IPS-18a (cell line): ENCODE measurements at regions not wholly inside any gene's neighbourhood (a gene's known extent, or its start where the extent isn't known, plus 50 kb on each side); places are given as distances from the start of the nearest gene placed in this dataset.
A peak's percentile ranks its signal among the peaks of the same experiment; 100 is the strongest.
"Not testable (repeated sequence)": the region's sequence is repeated elsewhere in the genome, so short reads cannot be mapped to it uniquely, and the experiment has no call there.

Source experiments
- H3K27ac ChIP-seq: one replicate; pipeline ENCODE4 v1.5.1; 2013; ENCODE audit warnings: low read length
- H3K27me3 ChIP-seq: one replicate; pipeline ENCODE4 v1.6.1; 2013; ENCODE audit warnings: mild to moderate bottlenecking, low read length; ENCODE audit not compliant: control insufficient read depth, insufficient read depth
- H3K36me3 ChIP-seq: one replicate; pipeline ENCODE4 v1.6.1; 2013; ENCODE audit warnings: low read depth, low read length; ENCODE audit not compliant: control insufficient read depth
- H3K4me1 ChIP-seq: one replicate; pipeline ENCODE4 v1.6.1; 2013; ENCODE audit warnings: low read depth, low read length; ENCODE audit not compliant: control insufficient read depth
- H3K4me3 ChIP-seq: one replicate; pipeline ENCODE4 v1.5.1; 2013; ENCODE audit warnings: low read length
- H3K9ac ChIP-seq: one replicate; pipeline ENCODE4 v1.6.1; 2013; ENCODE audit warnings: mild to moderate bottlenecking, low read length, moderate library complexity
- H3K9me3 ChIP-seq: one replicate; pipeline ENCODE4 v1.6.1; 2013; ENCODE audit warnings: low read depth, low read length; ENCODE audit not compliant: control insufficient read depth

DNA sequence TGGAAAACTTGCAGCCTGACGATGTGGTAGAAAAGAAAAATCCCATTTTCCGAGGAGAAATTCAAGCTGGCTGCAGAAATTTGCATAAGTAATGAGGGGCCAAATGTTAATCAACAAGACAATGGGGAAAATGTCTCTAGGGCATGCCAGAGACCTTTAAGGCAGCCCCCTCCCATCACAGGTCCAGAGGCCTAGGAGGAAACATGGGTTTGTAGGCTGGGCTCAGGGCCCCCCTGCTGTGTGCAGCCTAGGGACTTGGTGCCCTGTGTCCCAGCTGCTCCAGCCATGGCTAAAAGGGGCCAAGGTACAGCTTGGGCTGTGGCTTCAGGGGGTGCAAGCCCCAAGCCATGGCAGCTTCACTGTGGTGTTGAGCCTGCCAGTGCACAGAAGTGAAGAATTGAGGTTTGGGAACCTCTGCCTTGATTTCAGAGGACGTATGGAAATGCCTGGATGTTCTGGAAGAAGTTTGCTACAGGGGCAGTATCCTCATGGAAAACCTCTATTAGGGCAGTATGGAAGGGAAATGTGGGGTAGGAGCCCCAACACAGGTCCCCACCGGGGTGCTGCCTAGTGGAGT, 75.9 kb upstream of the CADPS start:
- peaks cover 27% of the 10 kb centered on the region for H3K4me1 ChIP-seq
- H3K9ac ChIP-seq: peak overlapping the region; percentile 31
- H3K4me3 ChIP-seq: peak overlapping the region; percentile 65
- no peaks in the 10 kb centered on the region for H3K9me3 ChIP-seq
- H3K27ac ChIP-seq: no peak overlapping the region
- peaks cover 22% of the 10 kb centered on the region for H3K36me3 ChIP-seq
- H3K27me3 ChIP-seq: no peaks in the 10 kb centered on the region

DNA sequence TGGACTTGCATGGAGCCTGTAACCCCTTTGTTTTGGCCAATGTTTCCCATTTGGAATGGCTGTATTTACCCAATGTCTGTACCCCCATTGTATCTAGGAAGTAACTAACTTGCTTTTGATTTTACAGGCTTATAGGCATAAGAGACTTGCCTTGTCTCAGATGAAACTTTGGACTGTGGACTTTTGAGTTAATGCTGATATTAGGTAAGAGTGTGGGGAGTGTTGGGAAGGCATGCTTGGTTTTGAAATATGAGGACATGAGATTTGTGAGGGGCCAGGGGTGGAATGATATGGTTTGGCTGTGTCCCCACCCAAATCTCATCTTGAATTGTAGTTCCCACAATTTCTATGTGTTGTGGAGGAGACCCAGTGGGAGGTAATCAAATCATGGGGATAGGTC, 76.7 kb upstream of the CADPS start:
- H3K27me3 ChIP-seq, H3K27ac ChIP-seq, H3K9me3 ChIP-seq, H3K9ac ChIP-seq: not testable (repeated sequence)
- Histone ChIP-seq H3K4me1 (peaks cover 27% of the 10 kb centered on the region), H3K4me3 (peak overlapping the region; percentile 65), H3K36me3 (peaks cover 22% of the 10 kb centered on the region)

DNA sequence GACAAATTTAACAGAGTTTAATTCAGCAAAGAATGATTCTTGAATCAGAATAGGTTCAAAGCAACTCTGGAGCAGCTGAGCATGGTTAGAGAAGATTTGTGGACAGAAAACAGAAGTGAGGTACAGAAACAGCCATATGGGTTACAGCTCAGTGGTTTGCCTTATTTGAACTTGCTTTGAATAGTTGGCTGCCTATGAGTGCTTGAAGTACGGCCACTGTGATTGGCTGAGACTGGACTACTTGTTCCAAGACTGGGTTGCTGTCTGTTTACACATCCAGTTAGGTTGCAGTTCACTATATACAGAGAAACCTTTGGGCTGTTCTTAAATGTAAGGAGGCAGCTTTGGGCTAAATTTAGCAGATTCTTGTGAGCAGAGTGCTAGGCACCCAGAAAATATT, 79.4 kb upstream of the CADPS start:
- Histone ChIP-seq H3K4me1 (peaks cover 26% of the 10 kb centered on the region), H3K9me3 (no peaks in the 10 kb centered on the region), H3K9ac (no peak overlapping the region), H3K4me3 (no peak overlapping the region), H3K36me3 (peaks cover 22% of the 10 kb centered on the region), H3K27ac (no peak overlapping the region), H3K27me3 (no peaks in the 10 kb centered on the region)

DNA sequence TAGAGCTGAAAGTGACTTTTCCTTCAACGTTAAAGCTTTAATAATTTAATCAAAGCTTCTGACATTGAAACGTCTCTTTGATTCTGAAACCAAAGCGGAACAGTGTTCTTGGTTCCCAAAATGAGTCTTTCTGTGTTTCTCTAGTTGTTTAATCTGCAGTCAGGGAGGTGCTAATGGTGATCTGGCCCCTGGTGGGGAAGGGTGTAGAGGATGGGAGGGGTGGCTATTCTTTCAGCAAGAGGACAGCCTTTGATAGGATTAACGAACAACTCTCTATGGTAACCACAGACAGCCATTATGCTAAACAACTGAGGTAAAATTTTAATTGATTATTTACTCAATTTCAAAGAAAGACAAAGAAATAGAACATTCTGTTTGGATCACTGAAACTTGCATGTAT, 79.9 kb upstream of the CADPS start:
- H3K36me3 ChIP-seq: peaks cover 22% of the 10 kb centered on the region
- peaks cover 20% of the 10 kb centered on the region for H3K4me1 ChIP-seq
- no peaks in the 10 kb centered on the region for H3K9me3 ChIP-seq
- H3K4me3 ChIP-seq: no peak overlapping the region
- no peak overlapping the region for H3K9ac ChIP-seq
- H3K27me3 ChIP-seq: no peaks in the 10 kb centered on the region
- H3K27ac ChIP-seq: no peak overlapping the region

DNA sequence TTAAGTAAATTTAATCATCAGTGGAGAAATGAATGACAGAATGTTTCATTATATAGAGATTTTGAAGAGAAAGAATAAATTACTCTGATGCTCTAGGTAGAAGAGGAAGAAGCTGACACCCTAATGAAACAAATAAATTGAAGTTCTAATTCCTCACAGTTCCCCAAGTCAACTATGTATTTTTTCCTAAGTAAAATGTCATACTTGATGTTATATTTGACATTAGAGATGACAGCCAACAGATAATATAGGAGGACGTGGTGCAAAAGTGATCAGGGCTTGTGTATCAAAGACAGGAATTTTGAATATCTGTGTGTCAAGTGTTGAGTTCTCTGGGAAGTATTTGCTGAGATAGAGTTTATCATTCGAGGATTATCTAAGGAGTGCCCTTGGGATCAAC, 81.2 kb upstream of the CADPS start:
- no peak overlapping the region for H3K27ac ChIP-seq
- H3K9ac ChIP-seq: no peak overlapping the region
- H3K27me3 ChIP-seq: no peaks in the 10 kb centered on the region
- peaks cover 22% of the 10 kb centered on the region for H3K36me3 ChIP-seq
- peaks cover 12% of the 10 kb centered on the region for H3K4me1 ChIP-seq
- H3K9me3 ChIP-seq: no peaks in the 10 kb centered on the region
- no peak overlapping the region for H3K4me3 ChIP-seq

DNA sequence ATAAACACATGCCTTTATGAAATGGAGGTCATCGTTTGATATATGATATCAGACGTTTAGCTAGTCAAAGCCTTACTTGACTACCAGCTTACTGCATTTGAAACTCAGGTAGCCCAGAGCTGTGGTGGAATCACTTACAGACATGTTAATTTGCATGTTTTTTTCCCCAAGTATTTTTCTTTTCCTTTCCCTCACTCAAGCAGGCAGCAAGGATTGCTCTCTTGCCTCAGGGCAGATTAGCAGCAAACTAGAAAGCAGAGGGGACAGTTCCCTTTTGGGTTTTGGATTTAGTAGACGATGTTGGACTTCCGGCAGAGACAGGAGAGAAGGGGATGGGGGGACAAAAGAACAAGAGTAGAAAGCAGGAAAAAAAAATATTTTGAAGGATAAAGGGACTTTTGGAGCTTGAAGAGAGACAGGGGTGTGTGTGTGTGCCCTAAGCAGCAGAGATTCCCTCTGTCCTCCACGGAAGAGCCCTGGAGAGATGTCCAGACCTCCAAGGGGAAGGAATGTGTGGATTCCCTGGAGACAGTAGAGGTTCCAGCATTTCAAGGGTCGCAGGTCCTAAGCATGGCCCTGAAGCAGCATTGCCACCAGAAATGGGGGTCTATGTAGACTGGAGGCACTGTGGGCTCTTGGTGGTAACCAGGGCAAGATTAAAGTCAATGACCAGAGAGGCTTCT, 86.8 kb upstream of the CADPS start:
- Histone ChIP-seq H3K4me1 (no peaks in the 10 kb centered on the region), H3K27ac (no peak overlapping the region), H3K27me3 (no peaks in the 10 kb centered on the region), H3K36me3 (no peaks in the 10 kb centered on the region), H3K9me3 (no peaks in the 10 kb centered on the region), H3K4me3 (no peak overlapping the region), H3K9ac (no peak overlapping the region)

DNA sequence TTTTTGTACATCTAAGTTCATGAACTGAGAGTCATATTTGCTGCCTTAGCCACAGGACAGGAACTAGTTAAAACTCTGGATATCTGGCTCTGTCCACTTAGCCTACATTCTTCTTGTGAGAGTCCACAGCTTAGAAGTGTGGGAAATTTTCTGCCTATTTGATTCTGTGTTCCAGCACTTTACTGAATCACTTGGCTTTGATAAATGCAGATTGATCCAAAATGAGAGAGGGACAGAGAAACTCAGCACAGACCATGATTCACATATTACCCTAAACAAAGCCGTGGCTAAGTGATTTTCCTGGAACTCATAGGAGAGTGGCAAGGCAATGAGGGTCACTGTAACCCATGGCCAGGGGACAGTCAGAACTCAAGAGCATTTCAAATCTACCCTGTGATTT, 87.5 kb upstream of the CADPS start:
- no peak overlapping the region for H3K27ac ChIP-seq
- H3K4me1 ChIP-seq: no peaks in the 10 kb centered on the region
- no peaks in the 10 kb centered on the region for H3K27me3 ChIP-seq
- no peaks in the 10 kb centered on the region for H3K36me3 ChIP-seq
- H3K4me3 ChIP-seq: no peak overlapping the region
- no peak overlapping the region for H3K9ac ChIP-seq
- H3K9me3 ChIP-seq: no peaks in the 10 kb centered on the region

DNA sequence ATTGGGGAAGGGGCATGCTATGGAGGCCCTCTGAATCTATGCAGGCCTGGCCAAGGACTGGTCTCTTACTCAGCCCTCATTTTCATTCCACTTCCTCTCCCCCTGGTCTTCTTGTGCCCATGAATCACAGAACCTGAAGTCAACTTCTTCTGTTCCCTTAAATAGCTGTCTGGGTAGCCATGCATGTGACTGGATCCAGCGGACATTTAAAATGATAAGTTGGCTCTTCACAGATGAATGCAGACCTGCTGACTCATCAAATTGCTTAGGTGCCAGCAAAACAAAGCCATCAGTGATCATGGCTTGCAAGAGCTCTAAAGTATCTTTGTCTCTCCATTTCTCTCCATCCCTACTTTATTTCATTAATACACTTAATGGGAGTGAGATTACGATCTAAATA, 90.1 kb upstream of the CADPS start:
- Histone ChIP-seq H3K27me3 (no peaks in the 10 kb centered on the region), H3K9ac (no peak overlapping the region), H3K9me3 (no peaks in the 10 kb centered on the region), H3K36me3 (no peaks in the 10 kb centered on the region), H3K4me1 (no peaks in the 10 kb centered on the region), H3K27ac (no peak overlapping the region), H3K4me3 (no peak overlapping the region)

DNA sequence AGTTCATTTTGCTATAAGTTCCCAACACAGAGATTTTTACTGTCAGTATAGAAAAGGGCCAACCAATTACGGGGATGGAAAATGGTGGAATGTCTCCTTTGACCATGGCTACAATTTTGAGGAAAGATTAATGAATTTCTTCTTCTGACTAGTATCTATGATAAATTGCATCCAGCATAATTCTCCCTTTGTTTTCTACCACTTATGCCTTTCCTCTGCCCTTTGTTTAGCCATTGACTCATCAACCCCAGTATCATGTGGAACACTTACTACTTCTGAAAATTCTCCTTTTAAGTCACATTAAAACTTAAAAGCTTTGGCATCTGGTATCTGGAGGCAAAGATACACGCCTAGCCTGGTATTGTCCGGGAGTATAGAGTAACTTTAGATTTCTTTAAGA, 92.9 kb upstream of the CADPS start:
- Histone ChIP-seq H3K9ac (no peak overlapping the region), H3K4me3 (no peak overlapping the region), H3K36me3 (no peaks in the 10 kb centered on the region), H3K27me3 (no peaks in the 10 kb centered on the region), H3K4me1 (no peaks in the 10 kb centered on the region), H3K9me3 (no peaks in the 10 kb centered on the region), H3K27ac (no peak overlapping the region)

DNA sequence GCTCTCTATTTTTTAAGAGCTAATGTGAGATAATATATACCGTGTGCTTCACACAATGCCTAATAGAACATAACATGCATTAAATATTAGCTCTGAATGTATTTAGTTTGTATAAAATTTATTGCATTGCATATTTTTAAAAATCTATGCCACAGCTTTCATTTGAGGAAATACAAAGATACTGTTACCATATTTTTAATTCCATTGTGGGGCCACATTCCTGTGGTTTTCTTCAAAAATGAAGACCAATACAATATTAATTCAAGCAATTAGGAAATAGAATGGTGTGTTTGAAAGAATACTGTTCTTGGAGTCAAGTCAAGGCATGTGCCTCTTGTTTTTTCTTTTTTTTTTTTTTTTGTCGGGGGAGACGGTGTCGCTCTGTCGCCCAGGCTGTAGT, 95.4 kb upstream of the CADPS start:
- no peak overlapping the region for H3K4me3 ChIP-seq
- no peaks in the 10 kb centered on the region for H3K27me3 ChIP-seq

DNA sequence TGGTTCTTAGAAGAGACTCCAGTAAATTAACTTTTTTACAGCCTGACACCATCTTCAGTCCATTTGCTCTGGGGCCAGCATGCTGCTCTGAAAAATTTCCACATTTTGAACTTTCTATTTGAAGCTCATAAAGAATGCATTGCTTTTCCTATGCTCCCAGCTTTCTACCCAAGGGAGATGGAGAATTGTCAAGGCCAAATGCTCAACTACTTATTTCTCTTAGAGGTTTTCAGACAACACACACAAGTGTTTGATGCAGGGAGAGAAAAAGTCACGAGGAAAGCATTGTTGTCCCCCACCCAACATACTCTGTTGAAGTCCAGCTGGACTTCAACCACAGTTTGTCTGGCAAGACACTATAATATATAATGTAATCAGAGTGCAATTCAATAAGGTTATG, 100.3 kb upstream of the CADPS start:
- Histone ChIP-seq H3K9me3 (no peaks in the 10 kb centered on the region), H3K36me3 (no peaks in the 10 kb centered on the region), H3K4me3 (no peak overlapping the region), H3K9ac (no peak overlapping the region), H3K27me3 (no peaks in the 10 kb centered on the region), H3K27ac (no peak overlapping the region), H3K4me1 (no peaks in the 10 kb centered on the region)

More for the DNA sequence above, 95.4 kb upstream of the CADPS start:
- Histone ChIP-seq H3K27ac (no peak overlapping the region), H3K9me3 (no peaks in the 10 kb centered on the region), H3K4me1 (no peaks in the 10 kb centered on the region), H3K36me3 (no peaks in the 10 kb centered on the region), H3K9ac (no peak overlapping the region)

DNA sequence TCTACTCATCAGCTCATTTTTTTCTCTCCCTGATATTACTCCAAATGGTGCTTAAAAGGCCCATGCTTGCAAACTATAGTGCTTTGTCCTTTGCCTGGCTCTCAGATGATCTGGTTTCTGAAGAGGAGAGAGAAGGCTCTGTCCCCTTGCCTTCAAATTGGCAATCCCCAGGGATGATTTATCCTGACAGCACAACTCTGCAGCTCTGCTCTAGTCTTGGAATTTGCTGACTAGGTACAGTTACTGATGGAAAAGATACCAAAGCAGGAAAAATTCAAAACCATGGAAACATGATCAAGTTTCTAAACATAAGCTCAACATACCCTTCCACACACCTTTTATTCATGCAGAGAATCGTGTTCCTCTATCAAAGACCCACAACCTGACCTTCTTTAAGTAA, 106.7 kb upstream of the CADPS start:
- Histone ChIP-seq H3K36me3 (peaks cover 4% of the 10 kb centered on the region), H3K9me3 (no peaks in the 10 kb centered on the region), H3K27me3 (no peaks in the 10 kb centered on the region), H3K27ac (no peak overlapping the region), H3K4me1 (peaks cover 6% of the 10 kb centered on the region), H3K4me3 (no peak overlapping the region), H3K9ac (no peak overlapping the region)
